CD4-positive, alpha-beta T cell (primary cell): ENCODE measurements at regions not wholly inside any gene's neighbourhood (a gene's known extent, or its start where the extent isn't known, plus 50 kb on each side); places are given as distances from the start of the nearest gene placed in this dataset.

Source experiments
- ATAC-seq: fragments of 200-7000 bp; cut with Tn5 transposase; one replicate; pipeline ENCODE4 v1.10.0; 2022; ENCODE audit warnings: mild to moderate bottlenecking; ENCODE audit not compliant: poor library complexity
- CTCF ChIA-PET: fragments of 350-600 bp; sonication (Branson Sonifier 250); formaldehyde crosslinking; loops from one replicate; lab custom pipeline; 2021; ENCODE audit warnings: antibody characterized with exemption, inconsistent platforms; lab: Charles Lee
- POLR2A ChIA-PET: fragments of 350-600 bp; sonication (Branson Sonifier 250); formaldehyde crosslinking; loops from one replicate; lab custom pipeline; 2021; ENCODE audit warnings: antibody characterized with exemption, inconsistent platforms; lab: Charles Lee
- DNase-seq, 14 experiments: peaks; one replicate each; pipeline ENCODE4 v3.0.0-alpha.2; 2013 to 2020; ENCODE audit warnings: mixed read lengths in 2 of 14
- H3K27ac ChIP-seq, 2 donors: one replicate each; pipeline versions ENCODE4 v1.5.1 to v1.7.0; 2013; ENCODE audit warnings: low read length in 2 of 2, low read depth in 1 of 2, mild to moderate bottlenecking in 1 of 2
- H3K27me3 ChIP-seq, 2 experiments: 1 replicate in 1 of 2; 2 replicates in 1 of 2; pipeline versions ENCODE4 v1.6.1 to v1.7.0; 2013; ENCODE audit warnings: low read length in 2 of 2, control low read depth in 1 of 2, mild to moderate bottlenecking in 1 of 2, moderate library complexity in 1 of 2; ENCODE audit not compliant: insufficient read depth in 2 of 2, control insufficient read depth in 1 of 2
- H3K36me3 ChIP-seq: one replicate; pipeline ENCODE4 v1.6.1; 2013; ENCODE audit warnings: low read length, control low read depth; ENCODE audit not compliant: insufficient read depth
- H3K4me1 ChIP-seq: one replicate; pipeline ENCODE4 v1.6.1; 2013; ENCODE audit warnings: low read length, control low read depth; ENCODE audit not compliant: insufficient read depth
- H3K4me3 ChIP-seq: one replicate; pipeline ENCODE4 v1.5.1; 2013; ENCODE audit warnings: mild to moderate bottlenecking, low read length, moderate library complexity
- H3K9me3 ChIP-seq, 2 experiments: 1 replicate in 1 of 2; 2 replicates in 1 of 2; pipeline versions ENCODE4 v1.6.1 to v1.7.0; 2013; ENCODE audit warnings: low read length in 2 of 2, mild to moderate bottlenecking in 2 of 2, control low read depth in 1 of 2, moderate library complexity in 1 of 2; ENCODE audit not compliant: control insufficient read depth in 1 of 2, insufficient read depth in 1 of 2
- H3K27ac Mint-ChIP-seq: one replicate; pipeline ENCODE4 v1.8.0; 2020; ENCODE audit warnings: mixed read lengths
- H3K27me3 Mint-ChIP-seq: one replicate; pipeline ENCODE4 v1.8.0; 2021; ENCODE audit warnings: mixed read lengths
- H3K36me3 Mint-ChIP-seq: one replicate; pipeline ENCODE4 v1.8.0; 2021; ENCODE audit warnings: low read depth, mixed read lengths
- H3K4me1 Mint-ChIP-seq: one replicate; pipeline ENCODE4 v1.8.0; 2021; ENCODE audit warnings: low read depth, mixed read lengths
- H3K4me3 Mint-ChIP-seq: one replicate; pipeline ENCODE4 v1.8.0; 2020; ENCODE audit warnings: mild to moderate bottlenecking, mixed read lengths
- H3K9me3 Mint-ChIP-seq: one replicate; pipeline ENCODE4 v1.8.0; 2020; ENCODE audit warnings: mixed read lengths
- CTCF ChIP-seq: fragments of 200-600 bp; IDR thresholded peaks from one replicate; pipeline ENCODE4 v1.8.0; 2022; ENCODE audit warnings: antibody characterized with exemption, mild to moderate bottlenecking
- intact Hi-C, 2 experiments: fragments of 100-400 bp; cut with DNase I in 1 of 2; cut with micrococcal nuclease in 1 of 2; formaldehyde crosslinking; loops; one replicate each; pipeline versions ENCODE4 v1.15.1 to v1.9.0; 2023 to 2025; cut with DNase I, micrococcal nuclease

DNA sequence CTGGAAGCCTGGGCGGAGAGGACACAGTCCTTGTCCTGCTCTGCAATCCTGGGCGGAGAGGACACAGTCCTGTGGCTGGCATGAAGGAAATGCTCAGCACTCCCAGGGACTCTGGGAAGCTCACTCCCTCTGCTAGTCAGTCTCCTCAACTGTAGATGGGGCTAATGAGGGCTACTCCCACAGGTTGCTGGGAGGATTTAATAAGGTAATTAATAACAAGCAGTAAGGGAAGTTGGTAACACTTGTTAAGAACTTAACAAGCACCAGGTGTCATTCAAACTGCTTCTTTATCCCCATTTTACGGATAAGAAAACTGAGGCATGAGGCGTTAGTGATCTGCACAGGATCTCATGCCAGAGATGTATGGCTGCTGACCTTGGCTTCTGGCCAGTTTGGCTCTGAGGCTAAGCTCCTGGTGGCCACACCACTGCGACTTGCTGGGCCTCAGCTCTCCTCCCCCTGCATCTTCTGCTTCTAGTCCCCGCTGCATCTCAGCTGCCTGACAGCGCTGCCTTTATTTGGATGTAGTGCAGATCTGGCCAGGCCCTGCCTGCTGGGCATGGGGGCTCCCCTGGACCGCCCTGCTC lies 54.1 kb upstream of the BEGAIN start:
- ChIA-PET CTCF (no interaction called here), POLR2A (interaction anchor here (0.6 kb wide), 1 partner anchor 190 kb away, joined by 4 read pairs; no protein-coding TSS in a partner anchor)
- Mint-ChIP-seq H3K4me3 (no peak overlapping the region), H3K36me3 (no peaks in the 10 kb centered on the region), H3K27ac (peak overlapping the region; percentile 82), H3K4me1 (peaks cover 78% of the 10 kb centered on the region), H3K9me3 (no peaks in the 10 kb centered on the region), H3K27me3 (no peaks in the 10 kb centered on the region)
- Histone ChIP-seq H3K4me3 (no peak overlapping the region), H3K27me3 (no peaks in the 10 kb centered on the region), H3K4me1 (peaks cover 86% of the 10 kb centered on the region), H3K27ac (no peak overlapping the region), H3K36me3 (no peaks in the 10 kb centered on the region), H3K9me3 (peaks cover 0 to 12% of the 10 kb centered on the region in 2 experiments)
- intact Hi-C loops = loop anchor here in 1 of 2 experiments (5.0 kb wide), 1 partner anchor 94 kb away; no protein-coding TSS in a partner anchor
- DNase-seq = no peak
- TF ChIP-seq CTCF = no peak
- ATAC-seq = no peak

DNA sequence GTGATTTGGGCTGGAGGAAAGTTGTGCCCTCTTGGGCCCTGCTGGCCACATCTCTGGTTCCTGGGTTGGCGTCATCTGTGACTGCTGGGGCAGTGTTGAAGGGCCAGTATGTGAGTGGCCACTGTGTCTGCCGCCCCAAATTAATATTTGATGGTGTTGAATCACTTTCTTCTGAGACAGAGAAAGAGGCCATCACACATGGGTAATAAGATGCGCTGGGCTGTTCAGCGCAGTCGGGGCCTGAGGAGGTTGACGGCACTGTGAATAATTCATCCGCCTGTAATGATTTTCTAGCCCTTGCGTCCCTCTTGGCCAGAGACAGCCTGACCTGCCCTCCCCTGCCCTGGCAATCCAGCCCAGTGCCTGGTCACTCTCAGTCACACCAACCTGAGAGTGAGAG lies 56.2 kb upstream of the BEGAIN start:
- ATAC-seq = no peak
- Mint-ChIP-seq H3K36me3 (no peaks in the 10 kb centered on the region), H3K4me1 (peaks cover 72% of the 10 kb centered on the region), H3K27ac (peak overlapping the region; percentile 22), H3K4me3 (no peak overlapping the region), H3K27me3 (no peaks in the 10 kb centered on the region), H3K9me3 (no peaks in the 10 kb centered on the region)
- POLR2A ChIA-PET = no interaction called here
- H3K4me1 ChIP-seq = peaks cover 72% of the 10 kb centered on the region
- intact Hi-C loops = loop anchor here in 1 of 2 experiments (5.0 kb wide), 1 partner anchor 96 kb away; no protein-coding TSS in a partner anchor
- peaks cover 0 to 8% of the 10 kb centered on the region in 2 experiments for H3K9me3 ChIP-seq
- CTCF ChIA-PET = no interaction called here
- H3K27ac ChIP-seq = no peak overlapping the region
- no peaks in the 10 kb centered on the region for H3K36me3 ChIP-seq
- H3K4me3 ChIP-seq = no peak overlapping the region
- no peak for TF ChIP-seq CTCF
- no peaks in the 10 kb centered on the region for H3K27me3 ChIP-seq
- DNase-seq = no peak

- Histone ChIP-seq H3K4me1 (peaks cover 62% of the 10 kb centered on the region), H3K36me3 (no peaks in the 10 kb centered on the region), H3K9me3 (peaks cover 0 to 8% of the 10 kb centered on the region in 2 experiments), H3K27ac (no peak overlapping the region), H3K27me3 (no peaks in the 10 kb centered on the region), H3K4me3 (no peak overlapping the region)
- Mint-ChIP-seq H3K4me3 (no peak overlapping the region), H3K27me3 (no peaks in the 10 kb centered on the region), H3K9me3 (no peaks in the 10 kb centered on the region), H3K27ac (no peak overlapping the region), H3K36me3 (no peaks in the 10 kb centered on the region), H3K4me1 (peaks cover 64% of the 10 kb centered on the region)
- no peak for ATAC-seq
- no peak for TF ChIP-seq CTCF
- POLR2A ChIA-PET = no interaction called here
- intact Hi-C loops = loop anchor here (2.0 to 5.0 kb wide), 3 partner anchors 97 to 262 kb away; no protein-coding TSS in a partner anchor
- CTCF ChIA-PET = no interaction called here
- DNase-seq = no peak
Observed at GRCh38 chr14:100644383-100644782, 57.2 kb upstream of the BEGAIN start.
